OCI-LY7 (cell line): ENCODE measurements at regions not wholly inside any gene's neighbourhood (a gene's known extent, or its start where the extent isn't known, plus 50 kb on each side); places are given as distances from the start of the nearest gene placed in this dataset.

Experiments used
- EZH2phosphoT487 ChIP-seq: fragments of 200-600 bp; sonication (generic); IDR thresholded peaks from 2 replicates; pipeline ENCODE4 v1.6.1; 2018; ENCODE audit warnings: low read depth, borderline replicate concordance, mild to moderate bottlenecking, mixed run types, antibody characterized with exemption, low read length, moderate library complexity, mixed read lengths
- TF ChIP-seq, protein P1 (sequence below): fragments of 200-600 bp; sonication (generic); conservative IDR thresholded peaks from 2 replicates; pipeline ENCODE4 v1.5.1; 2014; ENCODE audit warnings: mild to moderate bottlenecking, antibody characterized with exemption, low read length, moderate library complexity, mixed read lengths

DNA sequence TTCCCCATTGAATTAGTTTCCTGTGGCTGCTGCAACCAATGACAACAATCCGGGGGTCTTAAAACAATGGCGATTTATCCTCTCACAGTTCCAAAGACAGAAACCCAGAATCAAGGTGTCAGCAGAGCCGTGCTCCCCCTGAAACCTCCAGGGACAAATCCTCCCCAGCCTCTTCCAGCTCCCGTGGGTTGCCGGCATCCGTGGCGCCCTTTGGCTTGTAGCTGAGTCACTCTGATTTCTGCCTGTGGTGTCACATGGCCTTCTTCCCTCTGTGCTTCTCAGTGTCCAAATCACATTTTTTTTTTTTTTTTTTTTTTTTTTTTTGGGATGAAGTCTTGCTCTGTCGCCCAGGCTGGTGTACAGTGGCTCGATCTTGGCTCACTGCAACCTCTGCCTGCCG lies 64.5 kb upstream of the STX18 start:
- TF ChIP-seq, protein P1, sequence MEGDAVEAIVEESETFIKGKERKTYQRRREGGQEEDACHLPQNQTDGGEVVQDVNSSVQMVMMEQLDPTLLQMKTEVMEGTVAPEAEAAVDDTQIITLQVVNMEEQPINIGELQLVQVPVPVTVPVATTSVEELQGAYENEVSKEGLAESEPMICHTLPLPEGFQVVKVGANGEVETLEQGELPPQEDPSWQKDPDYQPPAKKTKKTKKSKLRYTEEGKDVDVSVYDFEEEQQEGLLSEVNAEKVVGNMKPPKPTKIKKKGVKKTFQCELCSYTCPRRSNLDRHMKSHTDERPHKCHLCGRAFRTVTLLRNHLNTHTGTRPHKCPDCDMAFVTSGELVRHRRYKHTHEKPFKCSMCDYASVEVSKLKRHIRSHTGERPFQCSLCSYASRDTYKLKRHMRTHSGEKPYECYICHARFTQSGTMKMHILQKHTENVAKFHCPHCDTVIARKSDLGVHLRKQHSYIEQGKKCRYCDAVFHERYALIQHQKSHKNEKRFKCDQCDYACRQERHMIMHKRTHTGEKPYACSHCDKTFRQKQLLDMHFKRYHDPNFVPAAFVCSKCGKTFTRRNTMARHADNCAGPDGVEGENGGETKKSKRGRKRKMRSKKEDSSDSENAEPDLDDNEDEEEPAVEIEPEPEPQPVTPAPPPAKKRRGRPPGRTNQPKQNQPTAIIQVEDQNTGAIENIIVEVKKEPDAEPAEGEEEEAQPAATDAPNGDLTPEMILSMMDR = no peak
- TF ChIP-seq EZH2phosphoT487 = no peak
